ENCODE measurements at regions not wholly inside any gene's neighbourhood (a gene's known extent, or its start where the extent isn't known, plus 50 kb on each side); places are given as distances from the start of the nearest gene placed in this dataset.

DNA sequence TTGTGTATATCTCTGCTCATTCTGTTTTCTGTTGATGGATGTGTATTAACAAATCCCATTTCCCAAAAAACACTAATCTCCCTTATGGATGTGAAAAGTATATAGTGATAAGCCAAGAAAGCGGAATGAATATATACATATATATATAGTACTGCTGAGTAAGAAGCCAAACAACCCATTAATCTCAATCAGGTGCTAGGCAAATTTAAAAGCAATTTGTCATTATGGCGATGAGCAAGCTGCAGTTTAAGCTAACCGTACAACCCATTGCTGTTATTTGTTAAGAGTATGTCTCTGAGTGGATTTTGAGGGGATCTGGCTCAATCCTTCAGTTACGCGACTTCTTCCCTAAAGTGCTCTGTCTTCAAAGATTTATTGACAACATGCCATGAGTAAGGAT lies 640.4 kb upstream of the ARRDC3 start:
- H3K23ac ChIP-seq (ENCODE audit: low read depth, low read length, poor library complexity): no peak overlapping the region
- H3K14ac ChIP-seq (ENCODE audit: low read length): no peak overlapping the region
- no peaks in the 10 kb centered on the region for H3K27me3 ChIP-seq (ENCODE audit: control insufficient read depth in 3 of 3, insufficient read depth in 3 of 3, low read depth in 1 of 3, low read length in 3 of 3)
- H2AFZ ChIP-seq (ENCODE audit: low read length): no peak overlapping the region
- H2BK12ac ChIP-seq (ENCODE audit: low read length): no peak overlapping the region
- no peak overlapping the region for H4K91ac ChIP-seq (ENCODE audit: low read depth, low read length, poor library complexity)
- H3K9me3 ChIP-seq (replicated peaks in 1 of 2; ENCODE audit: control insufficient read depth in 2 of 2, insufficient read depth in 1 of 2, low read depth in 1 of 2, low read length in 2 of 2): no peaks in the 10 kb centered on the region
- no peak overlapping the region for H3K4me2 ChIP-seq (ENCODE audit: insufficient read depth, low read length, poor library complexity, severe bottlenecking)
- H3K79me1 ChIP-seq (ENCODE audit: low read depth, low read length): no peaks in the 10 kb centered on the region
- no peak overlapping the region for H2BK120ac ChIP-seq (ENCODE audit: low read depth, low read length)
- no peaks in the 10 kb centered on the region for H3K4me1 ChIP-seq (ENCODE audit: control insufficient read depth in 2 of 2, insufficient read depth in 1 of 2, low read depth in 1 of 2, low read length in 2 of 2)
- no peak for DNase-seq (ENCODE audit: low spot score)
- H2BK15ac ChIP-seq (ENCODE audit: low read length): no peak overlapping the region
- no peak overlapping the region for H4K8ac ChIP-seq (ENCODE audit: low read depth, low read length)
- H3K18ac ChIP-seq (ENCODE audit: low read length): no peak overlapping the region
- no peak overlapping the region for H3K4me3 ChIP-seq (ENCODE audit: low read length in 2 of 2)
- H3K36me3 ChIP-seq (replicated peaks in 1 of 2; ENCODE audit: control insufficient read depth in 2 of 2, insufficient read depth in 2 of 2, low read length in 2 of 2): no peaks in the 10 kb centered on the region
- no peak overlapping the region for H3K9ac ChIP-seq (ENCODE audit: low read depth, low read length, poor library complexity)
- H2BK5ac ChIP-seq (ENCODE audit: low read length): no peak overlapping the region
- WGBS, 2 donors (ENCODE audit: extremely low coverage in 2 of 2, insufficient read length in 2 of 2, insufficient replicate concordance in 1 of 2): no CpG with 5 or more reads among the region's 5 CpGs
- H3K4ac ChIP-seq (ENCODE audit: low read length): no peak overlapping the region
- no peak overlapping the region for H3K27ac ChIP-seq (replicated peaks; ENCODE audit: low read length)
- no peak overlapping the region for H2AK5ac ChIP-seq (ENCODE audit: low read depth, low read length)

DNA sequence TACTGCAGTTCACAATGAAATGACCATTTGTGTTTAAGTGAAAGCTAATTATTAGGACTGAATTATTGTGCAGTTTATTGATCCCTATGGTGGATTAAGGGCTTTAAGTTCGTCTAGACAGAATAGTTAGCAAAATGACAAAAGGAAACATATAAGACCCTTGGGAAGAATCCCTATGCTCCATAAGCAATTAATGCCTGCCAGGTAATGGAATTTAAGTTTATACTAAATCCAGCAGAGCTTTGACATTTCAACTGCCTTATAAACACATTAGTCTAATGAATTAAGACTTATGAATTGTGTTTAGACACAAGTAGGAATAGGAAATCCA lies 640.0 kb upstream of the ARRDC3 start:
- Histone ChIP-seq H2AFZ (ENCODE audit: low read length) (no peak overlapping the region), H3K9ac (ENCODE audit: low read depth, low read length, poor library complexity) (no peak overlapping the region), H3K4me2 (ENCODE audit: insufficient read depth, low read length, poor library complexity, severe bottlenecking) (no peak overlapping the region), H2BK12ac (ENCODE audit: low read length) (no peak overlapping the region), H3K4me1 (ENCODE audit: control insufficient read depth in 2 of 2, insufficient read depth in 1 of 2, low read depth in 1 of 2, low read length in 2 of 2) (no peaks in the 10 kb centered on the region), H3K36me3 (replicated peaks in 1 of 2; ENCODE audit: control insufficient read depth in 2 of 2, insufficient read depth in 2 of 2, low read length in 2 of 2) (no peaks in the 10 kb centered on the region), H2BK120ac (ENCODE audit: low read depth, low read length) (no peak overlapping the region), H3K79me1 (ENCODE audit: low read depth, low read length) (no peaks in the 10 kb centered on the region), H4K8ac (ENCODE audit: low read depth, low read length) (no peak overlapping the region), H2AK5ac (ENCODE audit: low read depth, low read length) (no peak overlapping the region), H3K23ac (ENCODE audit: low read depth, low read length, poor library complexity) (no peak overlapping the region), H2BK15ac (ENCODE audit: low read length) (no peak overlapping the region), H3K4me3 (ENCODE audit: low read length in 2 of 2) (no peak overlapping the region), H3K14ac (ENCODE audit: low read length) (no peak overlapping the region), H3K18ac (ENCODE audit: low read length) (no peak overlapping the region), H3K27me3 (ENCODE audit: control insufficient read depth in 3 of 3, insufficient read depth in 3 of 3, low read depth in 1 of 3, low read length in 3 of 3) (no peaks in the 10 kb centered on the region), H2BK5ac (ENCODE audit: low read length) (no peak overlapping the region), H3K27ac (replicated peaks; ENCODE audit: low read length) (no peak overlapping the region), H3K4ac (ENCODE audit: low read length) (no peak overlapping the region), H3K9me3 (replicated peaks in 1 of 2; ENCODE audit: control insufficient read depth in 2 of 2, insufficient read depth in 1 of 2, low read depth in 1 of 2, low read length in 2 of 2) (no peaks in the 10 kb centered on the region), H4K91ac (ENCODE audit: low read depth, low read length, poor library complexity) (no peak overlapping the region)
- no peak for DNase-seq (ENCODE audit: low spot score)
- no CpG with 5 or more reads among the region's 1 CpG for WGBS, 2 donors (ENCODE audit: extremely low coverage in 2 of 2, insufficient read length in 2 of 2, insufficient replicate concordance in 1 of 2)

DNA sequence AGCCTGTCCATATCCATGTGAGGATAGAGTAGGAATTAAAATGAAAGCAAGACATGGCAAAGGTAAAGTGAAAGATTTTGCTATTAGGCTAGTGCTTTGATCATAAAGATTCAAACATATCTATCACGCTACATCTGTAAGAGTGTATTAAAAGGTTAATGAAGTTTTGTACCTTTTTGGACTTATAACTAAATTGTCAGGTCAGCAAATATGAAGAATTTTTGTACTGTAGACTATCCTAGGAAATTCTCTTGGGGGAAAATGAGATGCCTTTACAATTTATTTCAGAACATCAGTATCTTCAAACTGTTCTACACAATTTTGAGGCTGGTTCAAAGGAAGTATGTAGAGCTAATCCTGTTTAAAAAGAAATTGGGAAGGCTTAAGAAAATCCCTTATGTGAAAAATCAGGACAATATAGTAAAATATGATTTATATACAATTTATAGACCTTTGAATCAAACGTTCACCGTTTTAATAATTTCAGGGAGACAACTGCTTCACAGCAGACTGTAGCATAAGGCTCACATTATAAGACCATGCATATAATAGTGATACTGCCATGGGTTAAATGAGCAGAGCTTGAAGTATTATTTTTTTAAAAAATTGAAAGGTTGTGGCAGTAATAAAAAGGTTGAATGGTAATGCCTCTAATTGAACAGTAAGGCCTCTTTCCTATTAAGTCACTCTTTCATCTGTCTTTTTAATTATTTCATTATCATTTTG lies 639.5 kb upstream of the ARRDC3 start:
- Histone ChIP-seq H3K4me1 (ENCODE audit: control insufficient read depth in 2 of 2, insufficient read depth in 1 of 2, low read depth in 1 of 2, low read length in 2 of 2) (no peaks in the 10 kb centered on the region), H3K4me2 (ENCODE audit: insufficient read depth, low read length, poor library complexity, severe bottlenecking) (no peak overlapping the region), H2AFZ (ENCODE audit: low read length) (no peak overlapping the region), H4K91ac (ENCODE audit: low read depth, low read length, poor library complexity) (no peak overlapping the region), H4K8ac (ENCODE audit: low read depth, low read length) (no peak overlapping the region), H2BK120ac (ENCODE audit: low read depth, low read length) (no peak overlapping the region), H3K79me1 (ENCODE audit: low read depth, low read length) (no peaks in the 10 kb centered on the region), H2BK12ac (ENCODE audit: low read length) (no peak overlapping the region), H3K9ac (ENCODE audit: low read depth, low read length, poor library complexity) (no peak overlapping the region), H3K36me3 (replicated peaks in 1 of 2; ENCODE audit: control insufficient read depth in 2 of 2, insufficient read depth in 2 of 2, low read length in 2 of 2) (no peaks in the 10 kb centered on the region), H3K9me3 (replicated peaks in 1 of 2; ENCODE audit: control insufficient read depth in 2 of 2, insufficient read depth in 1 of 2, low read depth in 1 of 2, low read length in 2 of 2) (no peaks in the 10 kb centered on the region), H3K4ac (ENCODE audit: low read length) (no peak overlapping the region), H3K4me3 (ENCODE audit: low read length in 2 of 2) (no peak overlapping the region), H3K14ac (ENCODE audit: low read length) (no peak overlapping the region), H3K27me3 (ENCODE audit: control insufficient read depth in 3 of 3, insufficient read depth in 3 of 3, low read depth in 1 of 3, low read length in 3 of 3) (no peaks in the 10 kb centered on the region), H3K27ac (replicated peaks; ENCODE audit: low read length) (no peak overlapping the region), H3K23ac (ENCODE audit: low read depth, low read length, poor library complexity) (no peak overlapping the region), H2AK5ac (ENCODE audit: low read depth, low read length) (no peak overlapping the region), H2BK5ac (ENCODE audit: low read length) (no peak overlapping the region), H3K18ac (ENCODE audit: low read length) (no peak overlapping the region), H2BK15ac (ENCODE audit: low read length) (no peak overlapping the region)
- no peak for DNase-seq (ENCODE audit: low spot score)
- WGBS, 2 donors (ENCODE audit: extremely low coverage in 2 of 2, insufficient read length in 2 of 2, insufficient replicate concordance in 1 of 2): no CpG with 5 or more reads among the region's 3 CpGs

DNA sequence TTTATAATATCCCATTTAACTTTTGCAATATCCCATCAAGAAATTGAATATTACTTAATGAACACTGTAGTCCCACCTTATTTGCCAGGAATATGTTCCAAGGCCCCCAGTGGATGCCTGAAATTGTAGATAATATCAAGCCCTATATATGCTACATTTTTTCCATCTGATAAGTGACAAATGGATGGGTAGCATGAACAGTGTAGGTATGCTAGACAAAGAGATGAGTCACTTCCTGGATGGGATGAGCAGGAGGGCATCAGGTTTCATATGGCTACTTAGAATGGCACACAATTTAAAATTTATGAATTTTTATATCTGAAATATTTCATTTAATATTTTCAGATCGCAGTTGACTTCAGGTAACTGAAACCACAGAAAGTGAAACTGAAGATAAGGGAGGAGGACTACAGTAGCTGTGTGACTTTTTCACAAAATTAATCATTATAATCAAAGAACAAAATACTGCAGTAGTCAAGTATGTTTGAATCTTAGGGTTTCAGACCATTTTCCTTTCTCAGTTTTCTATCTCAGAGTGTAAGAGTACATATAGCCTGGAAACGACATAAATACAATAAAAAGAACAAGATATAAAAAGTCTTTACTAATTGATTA lies 636.4 kb upstream of the ARRDC3 start:
- no CpG with 5 or more reads among the region's 2 CpGs for WGBS, 2 donors (ENCODE audit: extremely low coverage in 2 of 2, insufficient read length in 2 of 2, insufficient replicate concordance in 1 of 2)
- Histone ChIP-seq H3K9ac (ENCODE audit: low read depth, low read length, poor library complexity) (no peak overlapping the region), H3K4me1 (ENCODE audit: control insufficient read depth in 2 of 2, insufficient read depth in 1 of 2, low read depth in 1 of 2, low read length in 2 of 2) (no peaks in the 10 kb centered on the region), H3K14ac (ENCODE audit: low read length) (no peak overlapping the region), H3K23ac (ENCODE audit: low read depth, low read length, poor library complexity) (no peak overlapping the region), H2AFZ (ENCODE audit: low read length) (no peak overlapping the region), H3K4me3 (ENCODE audit: low read length in 2 of 2) (no peak overlapping the region), H3K79me1 (ENCODE audit: low read depth, low read length) (no peaks in the 10 kb centered on the region), H2AK5ac (ENCODE audit: low read depth, low read length) (no peak overlapping the region), H3K36me3 (replicated peaks in 1 of 2; ENCODE audit: control insufficient read depth in 2 of 2, insufficient read depth in 2 of 2, low read length in 2 of 2) (no peaks in the 10 kb centered on the region), H3K4ac (ENCODE audit: low read length) (no peak overlapping the region), H2BK5ac (ENCODE audit: low read length) (no peak overlapping the region), H3K27me3 (ENCODE audit: control insufficient read depth in 3 of 3, insufficient read depth in 3 of 3, low read depth in 1 of 3, low read length in 3 of 3) (no peaks in the 10 kb centered on the region), H3K27ac (replicated peaks; ENCODE audit: low read length) (no peak overlapping the region), H2BK12ac (ENCODE audit: low read length) (no peak overlapping the region), H2BK120ac (ENCODE audit: low read depth, low read length) (no peak overlapping the region), H4K91ac (ENCODE audit: low read depth, low read length, poor library complexity) (no peak overlapping the region), H3K18ac (ENCODE audit: low read length) (no peak overlapping the region), H3K4me2 (ENCODE audit: insufficient read depth, low read length, poor library complexity, severe bottlenecking) (no peak overlapping the region), H3K9me3 (replicated peaks in 1 of 2; ENCODE audit: control insufficient read depth in 2 of 2, insufficient read depth in 1 of 2, low read depth in 1 of 2, low read length in 2 of 2) (no peaks in the 10 kb centered on the region), H2BK15ac (ENCODE audit: low read length) (no peak overlapping the region), H4K8ac (ENCODE audit: low read depth, low read length) (no peak overlapping the region)
- no peak for DNase-seq (ENCODE audit: low spot score)

Measured in neuronal stem cell (in vitro differentiated cells).